GM12878 (cell line): ENCODE measurements at regions not wholly inside any gene's neighbourhood (a gene's known extent, or its start where the extent isn't known, plus 50 kb on each side); places are given as distances from the start of the nearest gene placed in this dataset.

Experiments
- ATAC-seq: fragments of 200-7000 bp; cut with Tn5 transposase; 3 replicates; pipeline ENCODE4 v1.9.1; 2020; ENCODE audit warnings: mild to moderate bottlenecking, moderate library complexity
- BruUV-seq: library from RNA; stranded (reverse); fragments of 400-500 nt; replicated peaks from 2 replicates; lab custom pipeline; 2021; lab: Mats Ljungman, UMichigan
- CTCF ChIA-PET: fragments of 300-600 bp; sonication (Branson Sonifier 250); formaldehyde crosslinking; extraction: SDS; loops from one replicate; lab custom pipeline; 2021; ENCODE audit warnings: inconsistent platforms; lab: Yijun Ruan, JAX
- POLR2A ChIA-PET: fragments of 350-600 bp; formaldehyde crosslinking; extraction: SDS; loops from one replicate; lab custom pipeline; 2021; ENCODE audit warnings: inconsistent platforms; lab: Charles Lee
- RAD21 ChIA-PET: fragments of 300-600 bp; sonication (Branson Sonifier 250); formaldehyde crosslinking; loops from one replicate; lab custom pipeline; 2023; ENCODE audit warnings: antibody characterized with exemption; ENCODE audit not compliant: unreplicated experiment; lab: Charles Lee
- SMC1A ChIA-PET: fragments of 300-600 bp; sonication (Branson Sonifier 250); formaldehyde crosslinking; loops from one replicate; lab custom pipeline; 2023; ENCODE audit not compliant: unreplicated experiment, uncharacterized antibody; lab: Charles Lee
- DNase-seq: peaks from one replicate; pipeline ENCODE4 v3.0.0-alpha.2; 2011; ENCODE audit warnings: low read depth, low spot score
- FAIRE-seq: peaks from 3 replicates; lab custom pipeline; 2011; peaks lifted over from hg19 to GRCh38; lab: Jason Lieb, UNC
- H2AFZ ChIP-seq: 2 replicates; pipeline ENCODE4 v1.6.0; 2011; ENCODE audit warnings: low read depth, low read length, control low read depth; ENCODE audit not compliant: control insufficient read depth
- H3K27ac ChIP-seq: 2 replicates; pipeline ENCODE4 v1.5.1; 2011; ENCODE audit warnings: control low read depth; ENCODE audit not compliant: control insufficient read depth, insufficient read depth
- H3K27me3 ChIP-seq, 2 experiments: replicated peaks in 1 of 2; 2 replicates each; pipeline versions ENCODE4 v1.6.0 to v1.6.1; 2011; ENCODE audit warnings: low read length in 1 of 2; ENCODE audit not compliant: control insufficient read depth in 2 of 2, insufficient read depth in 2 of 2
- H3K36me3 ChIP-seq, 2 experiments: 2 replicates each; pipeline ENCODE4 v1.5.1; 2011; ENCODE audit warnings: low read length in 1 of 2; ENCODE audit not compliant: control insufficient read depth in 2 of 2, insufficient read depth in 2 of 2
- H3K4me1 ChIP-seq: 2 replicates; pipeline ENCODE4 v1.6.1; 2011; ENCODE audit warnings: mild to moderate bottlenecking, low read length, moderate library complexity, mixed read lengths; ENCODE audit not compliant: control insufficient read depth, insufficient read depth
- H3K4me2 ChIP-seq: 2 replicates; pipeline ENCODE4 v1.6.0; 2011; ENCODE audit warnings: control low read depth; ENCODE audit not compliant: control insufficient read depth, insufficient read depth
- H3K4me3 ChIP-seq: fragments of 200-600 bp; sonication (generic); 2 replicates; pipeline ENCODE4 v1.5.1; 2016
- H3K79me2 ChIP-seq: 2 replicates; pipeline ENCODE4 v1.6.0; 2011; ENCODE audit warnings: low read length; ENCODE audit not compliant: control insufficient read depth, insufficient read depth
- H3K9ac ChIP-seq: 2 replicates; pipeline ENCODE4 v1.8.0; 2011; ENCODE audit warnings: low read length, control low read depth, mixed read lengths; ENCODE audit not compliant: control insufficient read depth, insufficient read depth
- H3K9me3 ChIP-seq: replicated peaks from 3 replicates; pipeline ENCODE4 v1.5.1; 2011; ENCODE audit warnings: mild to moderate bottlenecking, low read length; ENCODE audit not compliant: control insufficient read depth, insufficient read depth
- H4K20me1 ChIP-seq: 2 replicates; pipeline ENCODE4 v1.6.0; 2011; ENCODE audit not compliant: control insufficient read depth, insufficient read depth
- CBFB ChIP-seq: IDR thresholded peaks from 2 replicates; pipeline ENCODE4 v1.6.1; 2016; ENCODE audit warnings: antibody characterized with exemption, low read depth
- CUX1 ChIP-seq: IDR thresholded peaks from 2 replicates; pipeline ENCODE4 v1.6.1; 2012; ENCODE audit warnings: improper control_type of control experiment, low read depth, low read length; ENCODE audit not compliant: insufficient replicate concordance
- HDAC2 ChIP-seq: fragments of 200-600 bp; sonication (generic); IDR thresholded peaks from 2 replicates; pipeline ENCODE4 v1.6.1; 2017
- POU2F2 ChIP-seq: IDR thresholded peaks from 3 replicates; pipeline ENCODE4 v1.6.1; 2011; ENCODE audit warnings: low read depth, mild to moderate bottlenecking, low read length, borderline replicate concordance
- SIN3A ChIP-seq: IDR thresholded peaks from 2 replicates; pipeline ENCODE4 v1.6.1; 2012; ENCODE audit warnings: low read depth, low read length, improper control_type of control experiment
- SREBF1 ChIP-seq: IDR thresholded peaks from 2 replicates; pipeline ENCODE4 v1.6.1; 2012; ENCODE audit warnings: mild to moderate bottlenecking, low read length
- SREBF2 ChIP-seq: IDR thresholded peaks from 2 replicates; pipeline ENCODE4 v1.6.1; 2012; ENCODE audit warnings: mild to moderate bottlenecking, low read length
- ZBTB40 ChIP-seq: fragments of 450-650 bp; IDR thresholded peaks from 2 replicates; pipeline ENCODE4 v1.6.1; 2016; ENCODE audit warnings: mild to moderate bottlenecking, moderate library complexity, borderline replicate concordance
- ZNF622 ChIP-seq: fragments of 450-650 bp; IDR thresholded peaks from 2 replicates; pipeline ENCODE4 v1.6.1; 2017; ENCODE audit warnings: mild to moderate bottlenecking, inconsistent platforms
- WGBS: methylation state at CpG from one replicate; pipeline ENCODE4 v1.1.6; 2016; ENCODE audit warnings: low lambda C conversion rate; ENCODE audit not compliant: insufficient replicate concordance, insufficient coverage; ENCODE audit errors: missing lambda C conversion rate; 5-methylcytosine and 5-hydroxymethylcytosine counted together
- in situ Hi-C: fragments of 300-500 bp; cut with MboI; formaldehyde crosslinking; loops from 9 replicates; pipeline ENCODE4 v1.14.3; 2018; ENCODE audit warnings: mixed read lengths
- intact Hi-C: fragments of 100-400 bp; cut with micrococcal nuclease; formaldehyde crosslinking; loops from one replicate; pipeline ENCODE4 v1.14.2; 2022; ENCODE audit not compliant: unreplicated experiment
- TF ChIP-seq, protein P1 (sequence below): IDR thresholded peaks from 2 replicates; pipeline ENCODE4 v1.6.1; 2011; ENCODE audit warnings: borderline replicate concordance, low read depth, mild to moderate bottlenecking, moderate library complexity, mixed read lengths, low read length; ENCODE audit not compliant: insufficient read depth; ENCODE audit errors: extremely low read length
- TF ChIP-seq, protein P2 (sequence below): fragments of 150-350 bp; IDR thresholded peaks from 2 replicates; pipeline ENCODE4 v1.6.1; 2016; ENCODE audit warnings: low read depth, low read length

- H3K9me3 ChIP-seq, result no peaks in the 10 kb centered on the region
- ChIA-PET CTCF (interaction anchor here (0.6 to 1.2 kb wide), 2 partner anchors 11 to 65 kb away, joined by 3 to 4 read pairs; no protein-coding TSS in a partner anchor), SMC1A (no interaction called here), POLR2A (interaction anchor here (0.5 kb wide), 1 partner anchor 85 kb away, joined by 3 read pairs; no protein-coding TSS in a partner anchor), RAD21 (no interaction called here)
- in situ Hi-C loops (no loop called here), intact Hi-C loops (no loop called here)
- no peak for FAIRE-seq
- no peak for ATAC-seq
- no peaks in the 10 kb centered on the region for H3K4me1 ChIP-seq
- no TSS peak for BruUV-seq
- H3K36me3 ChIP-seq, result no peaks in the 10 kb centered on the region
- H3K4me2 ChIP-seq, result no peak overlapping the region
- WGBS, result 0% methylated on average over 3 of the region's 3 CpGs
- DNase-seq, result no peak
- no peaks in the 10 kb centered on the region for H4K20me1 ChIP-seq
- no peak overlapping the region for H2AFZ ChIP-seq
- H3K27me3 ChIP-seq, result peaks cover 0 to 2% of the 10 kb centered on the region in 2 experiments; a peak in 2 of 4 replicates
- no peaks in the 10 kb centered on the region for H3K79me2 ChIP-seq
- no peak overlapping the region for H3K27ac ChIP-seq
- no peak overlapping the region for H3K9ac ChIP-seq
- no peak overlapping the region for H3K4me3 ChIP-seq
- TF ChIP-seq ZNF622, result no peak
- no peak for TF ChIP-seq CUX1
- TF ChIP-seq HDAC2, result no peak
- TF ChIP-seq SIN3A, result no peak
- TF ChIP-seq ZBTB40, result no peak
- no peak for TF ChIP-seq POU2F2
- TF ChIP-seq, protein P1, sequence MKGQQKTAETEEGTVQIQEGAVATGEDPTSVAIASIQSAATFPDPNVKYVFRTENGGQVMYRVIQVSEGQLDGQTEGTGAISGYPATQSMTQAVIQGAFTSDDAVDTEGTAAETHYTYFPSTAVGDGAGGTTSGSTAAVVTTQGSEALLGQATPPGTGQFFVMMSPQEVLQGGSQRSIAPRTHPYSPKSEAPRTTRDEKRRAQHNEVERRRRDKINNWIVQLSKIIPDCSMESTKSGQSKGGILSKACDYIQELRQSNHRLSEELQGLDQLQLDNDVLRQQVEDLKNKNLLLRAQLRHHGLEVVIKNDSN, result no peak
- TF ChIP-seq, protein P2, sequence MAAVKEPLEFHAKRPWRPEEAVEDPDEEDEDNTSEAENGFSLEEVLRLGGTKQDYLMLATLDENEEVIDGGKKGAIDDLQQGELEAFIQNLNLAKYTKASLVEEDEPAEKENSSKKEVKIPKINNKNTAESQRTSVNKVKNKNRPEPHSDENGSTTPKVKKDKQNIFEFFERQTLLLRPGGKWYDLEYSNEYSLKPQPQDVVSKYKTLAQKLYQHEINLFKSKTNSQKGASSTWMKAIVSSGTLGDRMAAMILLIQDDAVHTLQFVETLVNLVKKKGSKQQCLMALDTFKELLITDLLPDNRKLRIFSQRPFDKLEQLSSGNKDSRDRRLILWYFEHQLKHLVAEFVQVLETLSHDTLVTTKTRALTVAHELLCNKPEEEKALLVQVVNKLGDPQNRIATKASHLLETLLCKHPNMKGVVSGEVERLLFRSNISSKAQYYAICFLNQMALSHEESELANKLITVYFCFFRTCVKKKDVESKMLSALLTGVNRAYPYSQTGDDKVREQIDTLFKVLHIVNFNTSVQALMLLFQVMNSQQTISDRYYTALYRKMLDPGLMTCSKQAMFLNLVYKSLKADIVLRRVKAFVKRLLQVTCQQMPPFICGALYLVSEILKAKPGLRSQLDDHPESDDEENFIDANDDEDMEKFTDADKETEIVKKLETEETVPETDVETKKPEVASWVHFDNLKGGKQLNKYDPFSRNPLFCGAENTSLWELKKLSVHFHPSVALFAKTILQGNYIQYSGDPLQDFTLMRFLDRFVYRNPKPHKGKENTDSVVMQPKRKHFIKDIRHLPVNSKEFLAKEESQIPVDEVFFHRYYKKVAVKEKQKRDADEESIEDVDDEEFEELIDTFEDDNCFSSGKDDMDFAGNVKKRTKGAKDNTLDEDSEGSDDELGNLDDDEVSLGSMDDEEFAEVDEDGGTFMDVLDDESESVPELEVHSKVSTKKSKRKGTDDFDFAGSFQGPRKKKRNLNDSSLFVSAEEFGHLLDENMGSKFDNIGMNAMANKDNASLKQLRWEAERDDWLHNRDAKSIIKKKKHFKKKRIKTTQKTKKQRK, result no peak
- no peak for TF ChIP-seq SREBF1
- TF ChIP-seq CBFB, result no peak
- no peak for TF ChIP-seq SREBF2
Observed at GRCh38 chr2:122009561-122009960, 254.1 kb downstream of the TSN start.
